ENCODE measurements at regions not wholly inside any gene's neighbourhood (a gene's known extent, or its start where the extent isn't known, plus 50 kb on each side); places are given as distances from the start of the nearest gene placed in this dataset.

DNA sequence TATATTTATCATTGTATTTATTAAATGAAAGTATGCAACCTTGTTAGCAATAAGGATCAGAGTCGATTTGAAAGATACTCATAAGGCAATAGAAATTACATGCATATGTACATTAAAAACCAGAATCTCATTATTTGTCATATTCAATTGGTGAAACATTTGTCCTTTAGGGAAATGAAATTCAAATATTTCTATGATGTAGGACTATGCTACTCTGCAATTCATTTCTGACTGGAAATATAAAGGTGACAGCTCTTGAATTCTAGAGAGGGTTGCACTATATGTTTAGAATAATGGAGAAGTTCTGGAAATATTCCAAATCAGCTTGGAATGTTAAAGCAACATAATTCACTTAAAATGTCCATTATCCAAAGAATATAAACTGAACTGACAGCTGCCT, 1519.8 kb downstream of the ARAP2 start:
- TF ChIP-seq, protein P1, sequence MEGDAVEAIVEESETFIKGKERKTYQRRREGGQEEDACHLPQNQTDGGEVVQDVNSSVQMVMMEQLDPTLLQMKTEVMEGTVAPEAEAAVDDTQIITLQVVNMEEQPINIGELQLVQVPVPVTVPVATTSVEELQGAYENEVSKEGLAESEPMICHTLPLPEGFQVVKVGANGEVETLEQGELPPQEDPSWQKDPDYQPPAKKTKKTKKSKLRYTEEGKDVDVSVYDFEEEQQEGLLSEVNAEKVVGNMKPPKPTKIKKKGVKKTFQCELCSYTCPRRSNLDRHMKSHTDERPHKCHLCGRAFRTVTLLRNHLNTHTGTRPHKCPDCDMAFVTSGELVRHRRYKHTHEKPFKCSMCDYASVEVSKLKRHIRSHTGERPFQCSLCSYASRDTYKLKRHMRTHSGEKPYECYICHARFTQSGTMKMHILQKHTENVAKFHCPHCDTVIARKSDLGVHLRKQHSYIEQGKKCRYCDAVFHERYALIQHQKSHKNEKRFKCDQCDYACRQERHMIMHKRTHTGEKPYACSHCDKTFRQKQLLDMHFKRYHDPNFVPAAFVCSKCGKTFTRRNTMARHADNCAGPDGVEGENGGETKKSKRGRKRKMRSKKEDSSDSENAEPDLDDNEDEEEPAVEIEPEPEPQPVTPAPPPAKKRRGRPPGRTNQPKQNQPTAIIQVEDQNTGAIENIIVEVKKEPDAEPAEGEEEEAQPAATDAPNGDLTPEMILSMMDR (IDR thresholded peaks at IDR 0.05; ENCODE audit: unreplicated experiment): no peak
- Mint-ChIP-seq H3K27me3 (ENCODE audit: unreplicated experiment) (no peaks in the 10 kb centered on the region), H3K9me3 (ENCODE audit: low read depth, unreplicated experiment) (peaks cover 6% of the 10 kb centered on the region), H3K4me3 (ENCODE audit: low read depth, unreplicated experiment) (no peak overlapping the region), H3K4me1 (ENCODE audit: low read depth, unreplicated experiment) (no peaks in the 10 kb centered on the region), H3K27ac (ENCODE audit: unreplicated experiment) (no peak overlapping the region), H3K36me3 (ENCODE audit: insufficient read depth, unreplicated experiment) (no peaks in the 10 kb centered on the region)
- no TSS peak for BruUV-seq (replicated peaks)
- CTCF ChIA-PET: no interaction called here
- intact Hi-C loops (cut with micrococcal nuclease; ENCODE audit: unreplicated experiment): no loop called here
- no peak for DNase-seq

DNA sequence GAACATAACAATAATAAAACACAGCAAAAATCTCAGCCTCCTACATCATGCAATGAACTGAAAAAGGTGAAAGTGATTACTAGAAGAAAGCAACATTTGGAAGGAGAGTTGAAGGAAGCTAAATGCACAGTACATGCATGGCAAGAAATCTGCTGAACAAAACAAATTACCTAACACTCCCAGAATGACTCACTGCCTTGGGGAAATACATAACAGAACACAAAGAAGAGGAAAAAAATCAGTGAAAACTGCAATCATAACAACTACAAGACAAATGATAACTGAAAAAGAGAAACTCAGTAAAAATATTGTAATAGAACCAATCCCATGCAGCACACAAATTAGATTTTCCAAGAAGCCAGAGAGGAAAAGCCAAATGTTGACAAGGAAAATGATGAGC, 1513.2 kb downstream of the ARAP2 start:
- peaks cover 12% of the 10 kb centered on the region for H3K9me3 Mint-ChIP-seq (ENCODE audit: low read depth, unreplicated experiment)
- intact Hi-C loops (cut with micrococcal nuclease; ENCODE audit: unreplicated experiment): no loop called here
- no peaks in the 10 kb centered on the region for H3K27me3 Mint-ChIP-seq (ENCODE audit: unreplicated experiment)
- H3K36me3 Mint-ChIP-seq (ENCODE audit: insufficient read depth, unreplicated experiment): no peaks in the 10 kb centered on the region
- no peaks in the 10 kb centered on the region for H3K4me1 Mint-ChIP-seq (ENCODE audit: low read depth, unreplicated experiment)
- H3K4me3 Mint-ChIP-seq (ENCODE audit: low read depth, unreplicated experiment): no peak overlapping the region
- DNase-seq: no peak
- H3K27ac Mint-ChIP-seq (ENCODE audit: unreplicated experiment): no peak overlapping the region
- CTCF ChIA-PET: no interaction called here
- no TSS peak for BruUV-seq (replicated peaks)
- TF ChIP-seq, protein P1 (IDR thresholded peaks at IDR 0.05; ENCODE audit: unreplicated experiment): no peak

DNA sequence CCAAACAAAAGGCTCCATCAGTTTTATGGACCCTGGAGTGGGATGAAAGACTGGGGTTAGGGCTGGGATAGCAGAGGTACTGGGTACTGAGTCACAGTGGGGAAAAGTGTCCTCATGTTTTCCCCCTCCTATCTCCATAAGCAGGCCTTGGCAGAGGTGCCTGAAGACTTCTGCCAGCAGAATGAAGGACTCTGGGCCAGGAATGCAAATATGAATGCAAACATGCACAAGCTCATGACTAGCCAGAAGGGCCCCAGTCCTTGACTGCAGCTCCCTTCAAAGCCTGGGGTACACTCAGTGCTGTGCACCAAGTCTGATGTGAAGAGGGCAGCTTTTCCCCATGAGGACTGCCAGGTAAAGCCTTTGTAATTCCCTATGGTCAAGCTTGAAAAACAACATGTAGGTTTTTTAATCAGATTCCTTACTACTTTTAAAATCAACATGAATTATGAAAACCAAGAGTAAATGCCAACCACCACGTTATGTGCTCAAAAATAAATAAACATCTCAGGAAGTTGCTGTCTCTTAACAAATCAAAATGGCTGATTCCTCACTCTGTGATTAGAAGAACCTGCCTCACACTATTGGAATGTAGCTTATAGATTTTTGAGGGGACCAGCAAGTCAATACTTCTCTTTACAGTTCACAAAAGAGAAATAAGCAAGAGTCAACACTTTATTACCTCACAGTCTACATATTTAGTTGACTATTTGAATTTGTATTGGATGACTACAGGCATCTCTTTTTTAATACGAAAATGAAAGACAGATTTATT, 1512.0 kb downstream of the ARAP2 start:
- Mint-ChIP-seq H3K36me3 (ENCODE audit: insufficient read depth, unreplicated experiment) (no peaks in the 10 kb centered on the region), H3K9me3 (ENCODE audit: low read depth, unreplicated experiment) (peaks cover 12% of the 10 kb centered on the region), H3K4me1 (ENCODE audit: low read depth, unreplicated experiment) (no peaks in the 10 kb centered on the region), H3K4me3 (ENCODE audit: low read depth, unreplicated experiment) (no peak overlapping the region), H3K27me3 (ENCODE audit: unreplicated experiment) (no peaks in the 10 kb centered on the region), H3K27ac (ENCODE audit: unreplicated experiment) (no peak overlapping the region)
- no peak for DNase-seq
- intact Hi-C loops (cut with micrococcal nuclease; ENCODE audit: unreplicated experiment): no loop called here
- no TSS peak for BruUV-seq (replicated peaks)
- TF ChIP-seq, protein P1 (IDR thresholded peaks at IDR 0.05; ENCODE audit: unreplicated experiment): no peak
- CTCF ChIA-PET: no interaction called here

DNA sequence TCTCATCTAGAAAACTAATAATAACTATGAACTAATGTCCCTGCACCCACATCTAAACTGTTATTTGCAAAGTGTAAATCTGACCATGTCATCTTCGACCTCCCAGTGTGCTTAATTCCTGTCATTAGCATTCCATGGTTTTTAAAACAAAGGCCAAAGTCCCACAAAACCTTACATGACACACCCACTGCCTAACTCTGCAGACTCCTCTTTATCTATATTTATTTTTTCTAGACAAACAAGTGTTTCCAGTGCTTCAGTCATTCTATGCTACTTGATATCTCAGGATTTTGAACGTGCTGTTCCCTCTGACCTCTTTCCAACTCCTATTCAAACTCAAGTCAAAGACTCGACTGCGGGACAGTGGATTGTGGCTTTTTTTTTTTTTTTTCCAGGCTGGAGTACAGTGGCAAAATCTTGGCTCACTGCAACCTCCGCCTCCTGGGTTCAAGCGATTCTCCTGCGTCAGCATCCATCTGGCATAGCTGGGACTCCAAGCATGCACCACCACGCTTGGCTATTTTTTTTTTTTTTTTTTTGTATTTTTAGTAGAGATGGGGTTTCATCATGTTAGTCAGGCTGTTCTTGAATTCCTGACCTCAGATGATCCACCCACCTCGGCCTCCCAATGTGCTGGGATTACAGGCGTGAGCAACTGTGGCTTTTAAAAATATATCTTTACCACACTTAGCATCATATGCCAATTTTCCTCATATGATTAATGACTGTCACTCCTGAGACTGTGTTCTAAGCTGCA, 1511.0 kb downstream of the ARAP2 start:
- intact Hi-C loops (cut with micrococcal nuclease; ENCODE audit: unreplicated experiment): no loop called here
- Mint-ChIP-seq H3K27ac (ENCODE audit: unreplicated experiment) (no peak overlapping the region), H3K4me3 (ENCODE audit: low read depth, unreplicated experiment) (no peak overlapping the region), H3K36me3 (ENCODE audit: insufficient read depth, unreplicated experiment) (no peaks in the 10 kb centered on the region), H3K4me1 (ENCODE audit: low read depth, unreplicated experiment) (no peaks in the 10 kb centered on the region), H3K27me3 (ENCODE audit: unreplicated experiment) (no peaks in the 10 kb centered on the region), H3K9me3 (ENCODE audit: low read depth, unreplicated experiment) (peaks cover 13% of the 10 kb centered on the region)
- CTCF ChIA-PET: no interaction called here
- TF ChIP-seq, protein P1 (IDR thresholded peaks at IDR 0.05; ENCODE audit: unreplicated experiment): no peak
- DNase-seq: no peak
- BruUV-seq (replicated peaks): no TSS peak

Measured in Calu3 (cell line).